Effector CD4-positive, alpha-beta T cell (primary cell): ENCODE measurements at regions not wholly inside any gene's neighbourhood (a gene's known extent, or its start where the extent isn't known, plus 50 kb on each side); places are given as distances from the start of the nearest gene placed in this dataset.
"Not testable (repeated sequence)": the region's sequence is repeated elsewhere in the genome, so short reads cannot be mapped to it uniquely, and the experiment has no call there.

Experiments
- DNase-seq: peaks from one replicate; pipeline ENCODE4 v3.0.0-alpha.2; 2020

- DNase-seq: no peak
Measured at GRCh38 chr4:112060212-112060611, 85.0 kb upstream of the FAM241A start.

- no peak for DNase-seq
Measured at GRCh38 chr4:112061207-112061817, 83.9 kb upstream of the FAM241A start.

GRCh38 chr4:112063260-112063659 lies 82.0 kb upstream of the FAM241A start:
- DNase-seq: no peak

GRCh38 chr4:112069110-112069509 lies 76.1 kb upstream of the FAM241A start:
- DNase-seq: no peak

GRCh38 chr4:112073181-112073580 lies 72.1 kb upstream of the FAM241A start:
- DNase-seq: no peak

GRCh38 chr4:112075129-112075753 lies 70.0 kb upstream of the FAM241A start:
- peak; percentile 9 for DNase-seq

GRCh38 chr4:112075906-112076305 lies 69.3 kb upstream of the FAM241A start:
- DNase-seq: no peak

GRCh38 chr4:112076919-112077608 lies 68.2 kb upstream of the FAM241A start:
- no peak for DNase-seq

- no peak for DNase-seq
Measured at GRCh38 chr4:112077743-112078142, 67.5 kb upstream of the FAM241A start.

- DNase-seq: no peak
Measured at GRCh38 chr4:112082954-112083586, 62.2 kb upstream of the FAM241A start.

GRCh38 chr4:112083587-112084347 lies 61.5 kb upstream of the FAM241A start:
- DNase-seq: no peak

GRCh38 chr4:112085156-112086035 lies 59.9 kb upstream of the FAM241A start:
- DNase-seq: no peak

GRCh38 chr4:112086036-112086434 lies 59.2 kb upstream of the FAM241A start:
- no peak for DNase-seq

- not testable (repeated sequence) for DNase-seq
Measured at GRCh38 chr4:112086661-112087060, 58.6 kb upstream of the FAM241A start.

- not testable (repeated sequence) for DNase-seq
Measured at GRCh38 chr4:112092330-112092729, 52.9 kb upstream of the FAM241A start.

- DNase-seq: no peak
Measured at GRCh38 chr4:112093636-112094202, 51.5 kb upstream of the FAM241A start.

- DNase-seq: no peak
Measured at GRCh38 chr4:112094330-112094729, 50.9 kb upstream of the FAM241A start.
